HFFc6 (cell line): ENCODE measurements at regions not wholly inside any gene's neighbourhood (a gene's known extent, or its start where the extent isn't known, plus 50 kb on each side); places are given as distances from the start of the nearest gene placed in this dataset.

Experiments
- DNase-seq: peaks from one replicate; pipeline ENCODE4 v3.0.0-alpha.2; 2018
- H3K27ac Mint-ChIP-seq: 2 replicates; pipeline ENCODE4 v1.8.0; 2020; ENCODE audit warnings: mild to moderate bottlenecking, mixed read lengths
- H3K27me3 Mint-ChIP-seq: 2 replicates; pipeline ENCODE4 v1.8.0; 2021; ENCODE audit warnings: mild to moderate bottlenecking, moderate library complexity, mixed read lengths; ENCODE audit not compliant: insufficient read depth
- H3K36me3 Mint-ChIP-seq: 2 replicates; pipeline ENCODE4 v1.8.0; 2021; ENCODE audit warnings: low read depth, mixed read lengths
- H3K4me1 Mint-ChIP-seq: 2 replicates; pipeline ENCODE4 v1.8.0; 2020; ENCODE audit warnings: low read depth, mixed read lengths
- H3K4me3 Mint-ChIP-seq: 2 replicates; pipeline ENCODE4 v1.8.0; 2020; ENCODE audit warnings: mild to moderate bottlenecking, moderate library complexity, mixed read lengths
- H3K9me3 Mint-ChIP-seq: 2 replicates; pipeline ENCODE4 v1.8.0; 2020; ENCODE audit warnings: mild to moderate bottlenecking, mixed read lengths
- CTCF ChIP-seq: fragments of 200-600 bp; sonication (generic); IDR thresholded peaks from 2 replicates; pipeline ENCODE4 v1.5.0; 2021; ENCODE audit warnings: antibody characterized with exemption, mild to moderate bottlenecking

- no peak overlapping the region for H3K4me3 Mint-ChIP-seq
- no peaks in the 10 kb centered on the region; the same call in 1 of the 2 replicates for H3K36me3 Mint-ChIP-seq
- no peak for DNase-seq
- no peak for TF ChIP-seq CTCF
- H3K27ac Mint-ChIP-seq: no peak overlapping the region
- H3K27me3 Mint-ChIP-seq: peaks cover 2% of the 10 kb centered on the region; the same call in 1 of the 2 replicates
- no peaks in the 10 kb centered on the region for H3K4me1 Mint-ChIP-seq
- peaks cover 32% of the 10 kb centered on the region for H3K9me3 Mint-ChIP-seq
These were observed 347.0 kb upstream of the LMCD1 start for GRCh38 chr3:8154617-8155016.

- TF ChIP-seq CTCF: no peak
- Mint-ChIP-seq H3K27ac (no peak overlapping the region), H3K9me3 (peaks cover 26% of the 10 kb centered on the region), H3K27me3 (peaks cover 2% of the 10 kb centered on the region; the same call in 1 of the 2 replicates), H3K36me3 (no peaks in the 10 kb centered on the region; the same call in 1 of the 2 replicates), H3K4me1 (no peaks in the 10 kb centered on the region), H3K4me3 (no peak overlapping the region)
- no peak for DNase-seq
These were observed 345.5 kb upstream of the LMCD1 start for GRCh38 chr3:8156138-8156537.

GRCh38 chr3:8156831-8157230, 344.8 kb upstream of the LMCD1 start:
- DNase-seq: no peak
- H3K36me3 Mint-ChIP-seq: no peaks in the 10 kb centered on the region; the same call in 1 of the 2 replicates
- H3K27me3 Mint-ChIP-seq: peaks cover 2% of the 10 kb centered on the region; the same call in 1 of the 2 replicates
- no peak for TF ChIP-seq CTCF
- H3K4me1 Mint-ChIP-seq: no peaks in the 10 kb centered on the region
- no peak overlapping the region for H3K4me3 Mint-ChIP-seq
- no peak overlapping the region for H3K27ac Mint-ChIP-seq
- H3K9me3 Mint-ChIP-seq: peaks cover 25% of the 10 kb centered on the region

GRCh38 chr3:8157640-8158039, 344.0 kb upstream of the LMCD1 start:
- H3K36me3 Mint-ChIP-seq: no peaks in the 10 kb centered on the region; the same call in 1 of the 2 replicates
- DNase-seq: no peak
- peaks cover 25% of the 10 kb centered on the region for H3K9me3 Mint-ChIP-seq
- TF ChIP-seq CTCF: no peak
- no peak overlapping the region for H3K27ac Mint-ChIP-seq
- H3K4me1 Mint-ChIP-seq: no peaks in the 10 kb centered on the region
- H3K27me3 Mint-ChIP-seq: peaks cover 2% of the 10 kb centered on the region; the same call in 1 of the 2 replicates
- no peak overlapping the region for H3K4me3 Mint-ChIP-seq

- H3K4me3 Mint-ChIP-seq: no peak overlapping the region
- no peak for DNase-seq
- H3K4me1 Mint-ChIP-seq: no peaks in the 10 kb centered on the region
- H3K36me3 Mint-ChIP-seq: no peaks in the 10 kb centered on the region
- no peaks in the 10 kb centered on the region for H3K27me3 Mint-ChIP-seq
- no peak overlapping the region for H3K27ac Mint-ChIP-seq
- H3K9me3 Mint-ChIP-seq: peaks cover 9% of the 10 kb centered on the region; the same call in 1 of the 2 replicates
- no peak for TF ChIP-seq CTCF
These were observed 337.5 kb upstream of the LMCD1 start for GRCh38 chr3:8164145-8164544.

- Mint-ChIP-seq H3K27me3 (peaks cover 4% of the 10 kb centered on the region; the same call in 1 of the 2 replicates), H3K9me3 (peaks cover 21% of the 10 kb centered on the region), H3K4me1 (no peaks in the 10 kb centered on the region), H3K36me3 (peaks cover 4% of the 10 kb centered on the region; the same call in 1 of the 2 replicates), H3K4me3 (no peak overlapping the region), H3K27ac (no peak overlapping the region)
- no peak for DNase-seq
- no peak for TF ChIP-seq CTCF
These were observed 335.6 kb upstream of the LMCD1 start for GRCh38 chr3:8166014-8166413.
